ENCODE measurements at regions not wholly inside any gene's neighbourhood (a gene's known extent, or its start where the extent isn't known, plus 50 kb on each side); places are given as distances from the start of the nearest gene placed in this dataset.

- no peak for DNase-seq (ENCODE audit: low spot score)
Measured at GRCh38 chrX:40179283-40179682, 81.5 kb upstream of the BCOR start.

GRCh38 chrX:40177942-40178715, 80.4 kb upstream of the BCOR start:
- no peak for DNase-seq (ENCODE audit: low spot score)

GRCh38 chrX:40177489-40177888, 79.7 kb upstream of the BCOR start:
- DNase-seq (ENCODE audit: low spot score): no peak

GRCh38 chrX:40177117-40177430, 79.3 kb upstream of the BCOR start:
- no peak for DNase-seq (ENCODE audit: low spot score)

- no peak for DNase-seq (ENCODE audit: low spot score)
Measured at GRCh38 chrX:40176351-40177116, 78.8 kb upstream of the BCOR start.

- no peak for DNase-seq (ENCODE audit: low spot score)
Measured at GRCh38 chrX:40175511-40176350, 78.0 kb upstream of the BCOR start.

GRCh38 chrX:40174854-40175510, 77.2 kb upstream of the BCOR start:
- no peak for DNase-seq (ENCODE audit: low spot score)

- no peak for DNase-seq (ENCODE audit: low spot score)
Measured at GRCh38 chrX:40174001-40174853, 76.5 kb upstream of the BCOR start.

GRCh38 chrX:40173143-40174000, 75.6 kb upstream of the BCOR start:
- DNase-seq (ENCODE audit: low spot score): no peak

GRCh38 chrX:40172401-40173142, 74.8 kb upstream of the BCOR start:
- DNase-seq (ENCODE audit: low spot score): no peak

- DNase-seq (ENCODE audit: low spot score): no peak
Measured at GRCh38 chrX:40171513-40172400, 74.0 kb upstream of the BCOR start.

GRCh38 chrX:40170830-40171512, 73.2 kb upstream of the BCOR start:
- no peak for DNase-seq (ENCODE audit: low spot score)

- peak; percentile 79 for DNase-seq (ENCODE audit: low spot score)
Measured at GRCh38 chrX:40169193-40170101, 71.7 kb upstream of the BCOR start.

GRCh38 chrX:40168480-40169011, 70.8 kb upstream of the BCOR start:
- DNase-seq (ENCODE audit: low spot score): no peak

- no peak for DNase-seq (ENCODE audit: low spot score)
Measured at GRCh38 chrX:40167850-40168479, 70.2 kb upstream of the BCOR start.

GRCh38 chrX:40167233-40167849, 69.6 kb upstream of the BCOR start:
- no peak for DNase-seq (ENCODE audit: low spot score)

Data from HuH-7.5 (cell line).